ENCODE measurements at regions not wholly inside any gene's neighbourhood (a gene's known extent, or its start where the extent isn't known, plus 50 kb on each side); places are given as distances from the start of the nearest gene placed in this dataset.

GRCh38 chr11:116093065-116093464, 588.9 kb upstream of the CADM1 start:
- no peak overlapping the region for H3K23ac ChIP-seq (ENCODE audit: low read length)
- no CpG with 5 or more reads among the region's 7 CpGs for WGBS (ENCODE audit: extremely low coverage, insufficient coverage, insufficient read length)
- no peak overlapping the region for H2BK120ac ChIP-seq (ENCODE audit: insufficient read depth, low read length, poor library complexity)
- H4K91ac ChIP-seq (ENCODE audit: low read depth, low read length) = no peak overlapping the region
- H3K4me3 ChIP-seq (ENCODE audit: low read depth, low read length) = no peak overlapping the region
- H3K79me2 ChIP-seq (ENCODE audit: control insufficient read depth, insufficient read depth, low read length, poor library complexity) = no peaks in the 10 kb centered on the region
- H2BK5ac ChIP-seq (ENCODE audit: low read depth, low read length, poor library complexity) = no peak overlapping the region
- no peak overlapping the region for H2AK5ac ChIP-seq (ENCODE audit: low read length)
- H3K9me3 ChIP-seq (ENCODE audit: insufficient read depth, low read depth, low read length) = no peaks in the 10 kb centered on the region
- H3K27me3 ChIP-seq (ENCODE audit: insufficient read depth, low read length) = no peaks in the 10 kb centered on the region
- H4K8ac ChIP-seq (ENCODE audit: low read depth, low read length) = no peak overlapping the region
- H3K14ac ChIP-seq (ENCODE audit: low read length) = no peak overlapping the region
- H3K4ac ChIP-seq (ENCODE audit: low read depth, low read length) = no peak overlapping the region
- H3K36me3 ChIP-seq (ENCODE audit: control insufficient read depth in 1 of 2, insufficient read depth in 2 of 2, low read length in 2 of 2) = no peaks in the 10 kb centered on the region
- H2BK12ac ChIP-seq (ENCODE audit: low read length) = no peak overlapping the region
- H3K4me1 ChIP-seq (ENCODE audit: control insufficient read depth in 1 of 2, insufficient read depth in 2 of 2, low read length in 2 of 2) = peaks cover 0 to 2% of the 10 kb centered on the region in 2 experiments
- no peak overlapping the region for H3K4me2 ChIP-seq (ENCODE audit: low read length)
- no peak overlapping the region for H3K9ac ChIP-seq (ENCODE audit: low read length)
- H3K18ac ChIP-seq (ENCODE audit: low read length) = no peak overlapping the region
- H3K79me1 ChIP-seq (ENCODE audit: low read length) = no peaks in the 10 kb centered on the region
- no peak for DNase-seq
- H3K27ac ChIP-seq (ENCODE audit: low read depth, low read length) = no peak overlapping the region
- H2AFZ ChIP-seq (ENCODE audit: insufficient read depth, low read length, poor library complexity) = no peak overlapping the region
- no peak overlapping the region for H4K12ac ChIP-seq (ENCODE audit: low read depth, low read length)

GRCh38 chr11:116086426-116086825, 582.2 kb upstream of the CADM1 start:
- Histone ChIP-seq H2BK5ac (ENCODE audit: low read depth, low read length, poor library complexity) (no peak overlapping the region), H3K36me3 (ENCODE audit: control insufficient read depth in 1 of 2, insufficient read depth in 2 of 2, low read length in 2 of 2) (no peaks in the 10 kb centered on the region), H3K4ac (ENCODE audit: low read depth, low read length) (no peak overlapping the region), H3K79me1 (ENCODE audit: low read length) (no peaks in the 10 kb centered on the region), H3K4me3 (ENCODE audit: low read depth, low read length) (no peak overlapping the region), H4K12ac (ENCODE audit: low read depth, low read length) (no peak overlapping the region), H4K8ac (ENCODE audit: low read depth, low read length) (no peak overlapping the region), H3K9ac (ENCODE audit: low read length) (no peak overlapping the region), H4K91ac (ENCODE audit: low read depth, low read length) (no peak overlapping the region), H2BK12ac (ENCODE audit: low read length) (no peak overlapping the region), H3K4me1 (ENCODE audit: control insufficient read depth in 1 of 2, insufficient read depth in 2 of 2, low read length in 2 of 2) (peaks cover 0 to 5% of the 10 kb centered on the region in 2 experiments), H3K23ac (ENCODE audit: low read length) (no peak overlapping the region), H3K79me2 (ENCODE audit: control insufficient read depth, insufficient read depth, low read length, poor library complexity) (no peaks in the 10 kb centered on the region), H3K9me3 (ENCODE audit: insufficient read depth, low read depth, low read length) (no peaks in the 10 kb centered on the region), H3K4me2 (ENCODE audit: low read length) (no peak overlapping the region), H3K27ac (ENCODE audit: low read depth, low read length) (no peak overlapping the region), H2BK120ac (ENCODE audit: insufficient read depth, low read length, poor library complexity) (no peak overlapping the region), H2AK5ac (ENCODE audit: low read length) (no peak overlapping the region), H3K14ac (ENCODE audit: low read length) (no peak overlapping the region), H3K27me3 (ENCODE audit: insufficient read depth, low read length) (no peaks in the 10 kb centered on the region), H2AFZ (ENCODE audit: insufficient read depth, low read length, poor library complexity) (no peak overlapping the region), H3K18ac (ENCODE audit: low read length) (no peak overlapping the region)
- DNase-seq = no peak
- WGBS (ENCODE audit: extremely low coverage, insufficient coverage, insufficient read length) = no CpG with 5 or more reads among the region's 1 CpG

- H3K4me3 ChIP-seq (ENCODE audit: low read depth, low read length) = no peak overlapping the region
- no peak overlapping the region for H2BK5ac ChIP-seq (ENCODE audit: low read depth, low read length, poor library complexity)
- no peaks in the 10 kb centered on the region for H3K9me3 ChIP-seq (ENCODE audit: insufficient read depth, low read depth, low read length)
- no peak overlapping the region for H4K8ac ChIP-seq (ENCODE audit: low read depth, low read length)
- H3K27ac ChIP-seq (ENCODE audit: low read depth, low read length) = no peak overlapping the region
- no peak overlapping the region for H3K18ac ChIP-seq (ENCODE audit: low read length)
- H3K23ac ChIP-seq (ENCODE audit: low read length) = no peak overlapping the region
- H3K14ac ChIP-seq (ENCODE audit: low read length) = no peak overlapping the region
- H3K79me1 ChIP-seq (ENCODE audit: low read length) = no peaks in the 10 kb centered on the region
- H3K36me3 ChIP-seq (ENCODE audit: control insufficient read depth in 1 of 2, insufficient read depth in 2 of 2, low read length in 2 of 2) = no peaks in the 10 kb centered on the region
- H2AK5ac ChIP-seq (ENCODE audit: low read length) = no peak overlapping the region
- no peak overlapping the region for H2BK12ac ChIP-seq (ENCODE audit: low read length)
- H3K27me3 ChIP-seq (ENCODE audit: insufficient read depth, low read length) = no peaks in the 10 kb centered on the region
- no CpG with 5 or more reads among the region's 7 CpGs for WGBS (ENCODE audit: extremely low coverage, insufficient coverage, insufficient read length)
- no peak for DNase-seq
- H3K9ac ChIP-seq (ENCODE audit: low read length) = no peak overlapping the region
- H3K4me1 ChIP-seq (ENCODE audit: control insufficient read depth in 1 of 2, insufficient read depth in 2 of 2, low read length in 2 of 2) = peaks cover 0 to 5% of the 10 kb centered on the region in 2 experiments
- no peak overlapping the region for H2AFZ ChIP-seq (ENCODE audit: insufficient read depth, low read length, poor library complexity)
- no peak overlapping the region for H3K4ac ChIP-seq (ENCODE audit: low read depth, low read length)
- H4K91ac ChIP-seq (ENCODE audit: low read depth, low read length) = no peak overlapping the region
- H4K12ac ChIP-seq (ENCODE audit: low read depth, low read length) = no peak overlapping the region
- H3K4me2 ChIP-seq (ENCODE audit: low read length) = no peak overlapping the region
- no peaks in the 10 kb centered on the region for H3K79me2 ChIP-seq (ENCODE audit: control insufficient read depth, insufficient read depth, low read length, poor library complexity)
- no peak overlapping the region for H2BK120ac ChIP-seq (ENCODE audit: insufficient read depth, low read length, poor library complexity)
Observed at GRCh38 chr11:116085031-116085635, 580.9 kb upstream of the CADM1 start.

GRCh38 chr11:116084511-116084910, 580.3 kb upstream of the CADM1 start:
- H3K4ac ChIP-seq (ENCODE audit: low read depth, low read length) = no peak overlapping the region
- H2BK120ac ChIP-seq (ENCODE audit: insufficient read depth, low read length, poor library complexity) = no peak overlapping the region
- no peaks in the 10 kb centered on the region for H3K79me2 ChIP-seq (ENCODE audit: control insufficient read depth, insufficient read depth, low read length, poor library complexity)
- no peak overlapping the region for H3K14ac ChIP-seq (ENCODE audit: low read length)
- DNase-seq = no peak
- no peak overlapping the region for H3K4me3 ChIP-seq (ENCODE audit: low read depth, low read length)
- no peak overlapping the region for H4K91ac ChIP-seq (ENCODE audit: low read depth, low read length)
- no peaks in the 10 kb centered on the region for H3K79me1 ChIP-seq (ENCODE audit: low read length)
- H3K4me1 ChIP-seq (ENCODE audit: control insufficient read depth in 1 of 2, insufficient read depth in 2 of 2, low read length in 2 of 2) = peaks cover 0 to 5% of the 10 kb centered on the region in 2 experiments
- H4K12ac ChIP-seq (ENCODE audit: low read depth, low read length) = no peak overlapping the region
- no peaks in the 10 kb centered on the region for H3K27me3 ChIP-seq (ENCODE audit: insufficient read depth, low read length)
- no peak overlapping the region for H2BK5ac ChIP-seq (ENCODE audit: low read depth, low read length, poor library complexity)
- H3K27ac ChIP-seq (ENCODE audit: low read depth, low read length) = no peak overlapping the region
- no CpG with 5 or more reads among the region's 6 CpGs for WGBS (ENCODE audit: extremely low coverage, insufficient coverage, insufficient read length)
- no peak overlapping the region for H2AFZ ChIP-seq (ENCODE audit: insufficient read depth, low read length, poor library complexity)
- H2AK5ac ChIP-seq (ENCODE audit: low read length) = no peak overlapping the region
- no peak overlapping the region for H3K4me2 ChIP-seq (ENCODE audit: low read length)
- H3K9ac ChIP-seq (ENCODE audit: low read length) = no peak overlapping the region
- H3K9me3 ChIP-seq (ENCODE audit: insufficient read depth, low read depth, low read length) = no peaks in the 10 kb centered on the region
- H4K8ac ChIP-seq (ENCODE audit: low read depth, low read length) = no peak overlapping the region
- H3K23ac ChIP-seq (ENCODE audit: low read length) = no peak overlapping the region
- H2BK12ac ChIP-seq (ENCODE audit: low read length) = no peak overlapping the region
- no peak overlapping the region for H3K18ac ChIP-seq (ENCODE audit: low read length)
- no peaks in the 10 kb centered on the region for H3K36me3 ChIP-seq (ENCODE audit: control insufficient read depth in 1 of 2, insufficient read depth in 2 of 2, low read length in 2 of 2)

Data from trophoblast cell (in vitro differentiated cells and primary cell).